Neuronal stem cell (in vitro differentiated cells): ENCODE measurements at regions not wholly inside any gene's neighbourhood (a gene's known extent, or its start where the extent isn't known, plus 50 kb on each side); places are given as distances from the start of the nearest gene placed in this dataset.

Experiments used
- DNase-seq: peaks from one replicate; pipeline ENCODE4 v3.0.0-alpha.2; 2013; ENCODE audit warnings: low spot score
- H2AFZ ChIP-seq: one replicate; pipeline ENCODE4 v1.6.1; 2013; ENCODE audit warnings: mild to moderate bottlenecking, low read length, inconsistent platforms
- H2AK5ac ChIP-seq: 2 replicates; pipeline ENCODE4 v1.6.1; 2013; ENCODE audit warnings: low read depth, mild to moderate bottlenecking, inconsistent platforms, low read length, moderate library complexity, mixed read lengths
- H2BK120ac ChIP-seq: 2 replicates; pipeline ENCODE4 v1.6.1; 2013; ENCODE audit warnings: low read depth, mild to moderate bottlenecking, inconsistent platforms, low read length, moderate library complexity, mixed read lengths
- H2BK12ac ChIP-seq: one replicate; pipeline ENCODE4 v1.6.1; 2013; ENCODE audit warnings: low read length, inconsistent platforms
- H2BK15ac ChIP-seq: 2 replicates; pipeline ENCODE4 v1.6.1; 2013; ENCODE audit warnings: mild to moderate bottlenecking, low read length, inconsistent platforms, mixed read lengths
- H2BK5ac ChIP-seq: one replicate; pipeline ENCODE4 v1.6.1; 2013; ENCODE audit warnings: inconsistent platforms, mild to moderate bottlenecking, low read length, moderate library complexity
- H3K14ac ChIP-seq: one replicate; pipeline ENCODE4 v1.6.1; 2013; ENCODE audit warnings: low read length, inconsistent platforms
- H3K18ac ChIP-seq: 2 replicates; pipeline ENCODE4 v1.6.1; 2013; ENCODE audit warnings: low read length, inconsistent platforms
- H3K23ac ChIP-seq: 2 replicates; pipeline ENCODE4 v1.6.1; 2013; ENCODE audit warnings: low read depth, mild to moderate bottlenecking, mixed read lengths, low read length, inconsistent platforms; ENCODE audit not compliant: poor library complexity
- H3K27ac ChIP-seq: replicated peaks from 3 replicates; pipeline ENCODE4 v1.5.1; 2013; ENCODE audit warnings: low read length, inconsistent platforms
- H3K27me3 ChIP-seq, 3 experiments: 2 replicates each; pipeline ENCODE4 v1.6.1; 2013; ENCODE audit warnings: low read length in 3 of 3, mild to moderate bottlenecking in 2 of 3, inconsistent platforms in 1 of 3, low read depth in 1 of 3, mixed read lengths in 1 of 3, moderate library complexity in 1 of 3; ENCODE audit not compliant: control insufficient read depth in 3 of 3, insufficient read depth in 3 of 3
- H3K36me3 ChIP-seq, 2 donors: replicated peaks in 1 of 2; 2 replicates each; pipeline ENCODE4 v1.6.1; 2013; ENCODE audit warnings: low read length in 2 of 2; ENCODE audit not compliant: control insufficient read depth in 2 of 2, insufficient read depth in 2 of 2
- H3K4ac ChIP-seq: 2 replicates; pipeline ENCODE4 v1.6.1; 2013; ENCODE audit warnings: inconsistent platforms, mild to moderate bottlenecking, low read length, moderate library complexity
- H3K4me1 ChIP-seq, 2 donors: 1 replicate in 1 of 2; 2 replicates in 1 of 2; pipeline ENCODE4 v1.6.1; 2013; ENCODE audit warnings: low read length in 2 of 2, low read depth in 1 of 2; ENCODE audit not compliant: control insufficient read depth in 2 of 2, insufficient read depth in 1 of 2
- H3K4me2 ChIP-seq: one replicate; pipeline ENCODE4 v1.6.1; 2013; ENCODE audit warnings: mild to moderate bottlenecking, low read length, inconsistent platforms; ENCODE audit not compliant: insufficient read depth, poor library complexity, severe bottlenecking
- H3K4me3 ChIP-seq, 2 donors: 2 replicates each; pipeline ENCODE4 v1.5.1; 2013; ENCODE audit warnings: low read length in 2 of 2, mild to moderate bottlenecking in 2 of 2, inconsistent platforms in 1 of 2, moderate library complexity in 1 of 2
- H3K79me1 ChIP-seq: one replicate; pipeline ENCODE4 v1.6.1; 2013; ENCODE audit warnings: low read depth, mild to moderate bottlenecking, inconsistent platforms, low read length, moderate library complexity
- H3K9ac ChIP-seq: one replicate; pipeline ENCODE4 v1.6.1; 2013; ENCODE audit warnings: mild to moderate bottlenecking, low read depth, low read length, inconsistent platforms; ENCODE audit not compliant: poor library complexity
- H3K9me3 ChIP-seq, 2 donors: replicated peaks in 1 of 2; 2 replicates each; pipeline versions ENCODE3 to v1.6.1; 2013; ENCODE audit warnings: low read length in 2 of 2, mild to moderate bottlenecking in 2 of 2, inconsistent platforms in 1 of 2, low read depth in 1 of 2, mixed read lengths in 1 of 2, moderate library complexity in 1 of 2; ENCODE audit not compliant: control insufficient read depth in 2 of 2, insufficient read depth in 1 of 2
- H4K8ac ChIP-seq: one replicate; pipeline ENCODE4 v1.6.1; 2013; ENCODE audit warnings: low read depth, mild to moderate bottlenecking, inconsistent platforms, low read length, moderate library complexity
- H4K91ac ChIP-seq: one replicate; pipeline ENCODE4 v1.6.1; 2013; ENCODE audit warnings: low read length, low read depth, mild to moderate bottlenecking, inconsistent platforms; ENCODE audit not compliant: poor library complexity
- WGBS, 2 donors: extraction: QIAGEN DNeasy Blood & Tissue Kit; methylation state at CpG; one replicate each; pipeline ENCODE4 v1.1.7; 2013; ENCODE audit warnings: missing lambda C conversion rate in 2 of 2, mixed read lengths in 1 of 2; ENCODE audit not compliant: insufficient read length in 2 of 2, insufficient replicate concordance in 1 of 2; ENCODE audit errors: extremely low coverage in 2 of 2; 5-methylcytosine and 5-hydroxymethylcytosine counted together

- H3K23ac ChIP-seq: no peak overlapping the region
- no peak overlapping the region for H3K4me3 ChIP-seq
- no peak overlapping the region for H4K91ac ChIP-seq
- peak overlapping the region; percentile 68 for H2AK5ac ChIP-seq
- H3K36me3 ChIP-seq: no peaks in the 10 kb centered on the region
- no peak overlapping the region for H2BK120ac ChIP-seq
- no peak overlapping the region for H3K9ac ChIP-seq
- WGBS, 2 donors: no CpG with 5 or more reads among the region's 15 CpGs
- peak overlapping the region; percentile 32 for H3K18ac ChIP-seq
- no peaks in the 10 kb centered on the region for H3K9me3 ChIP-seq
- no peak overlapping the region for H4K8ac ChIP-seq
- peak overlapping the region; percentile 2 for H2BK15ac ChIP-seq
- H2AFZ ChIP-seq: no peak overlapping the region
- H2BK5ac ChIP-seq: peak overlapping the region; percentile 10
- no peak overlapping the region for H3K4ac ChIP-seq
- H3K4me1 ChIP-seq: peaks cover 0 to 11% of the 10 kb centered on the region in 2 donors
- H2BK12ac ChIP-seq: no peak overlapping the region
- peak overlapping the region; percentile 47 for H3K14ac ChIP-seq
- no peak overlapping the region for H3K4me2 ChIP-seq
- H3K79me1 ChIP-seq: no peaks in the 10 kb centered on the region
- no peak overlapping the region for H3K27ac ChIP-seq
- H3K27me3 ChIP-seq: peaks cover 0 to 20% (median 0%) of the 10 kb centered on the region in 3 experiments
- DNase-seq: no peak
These were observed 68.0 kb downstream of the RMI2 start for GRCh38 chr16:11412965-11413887.

GRCh38 chr16:11413907-11414595 lies 68.8 kb downstream of the RMI2 start:
- peaks cover 0 to 11% of the 10 kb centered on the region in 2 donors for H3K4me1 ChIP-seq
- H2BK120ac ChIP-seq: no peak overlapping the region
- H3K4me3 ChIP-seq: peak overlapping the region in 1 of 2 donors; percentile 17
- peak overlapping the region; percentile 61 for H3K18ac ChIP-seq
- no peak overlapping the region for H3K4me2 ChIP-seq
- peak overlapping the region; percentile 2 for H3K23ac ChIP-seq
- WGBS, 2 donors: no CpG with 5 or more reads among the region's 11 CpGs
- H4K8ac ChIP-seq: no peak overlapping the region
- no peaks in the 10 kb centered on the region for H3K79me1 ChIP-seq
- H3K9me3 ChIP-seq: no peaks in the 10 kb centered on the region
- H3K14ac ChIP-seq: peak overlapping the region; percentile 40
- peak overlapping the region; percentile 76 for H2BK12ac ChIP-seq
- H2AK5ac ChIP-seq: peak overlapping the region; percentile 68
- DNase-seq: no peak
- H3K27ac ChIP-seq: no peak overlapping the region
- no peak overlapping the region for H2AFZ ChIP-seq
- H2BK15ac ChIP-seq: peak overlapping the region; percentile 28
- H3K4ac ChIP-seq: no peak overlapping the region
- H3K36me3 ChIP-seq: no peaks in the 10 kb centered on the region
- no peak overlapping the region for H3K9ac ChIP-seq
- peaks cover 0 to 20% (median 0%) of the 10 kb centered on the region in 3 experiments for H3K27me3 ChIP-seq
- peak overlapping the region; percentile 10 for H2BK5ac ChIP-seq
- peak overlapping the region; percentile 40 for H4K91ac ChIP-seq

DNA sequence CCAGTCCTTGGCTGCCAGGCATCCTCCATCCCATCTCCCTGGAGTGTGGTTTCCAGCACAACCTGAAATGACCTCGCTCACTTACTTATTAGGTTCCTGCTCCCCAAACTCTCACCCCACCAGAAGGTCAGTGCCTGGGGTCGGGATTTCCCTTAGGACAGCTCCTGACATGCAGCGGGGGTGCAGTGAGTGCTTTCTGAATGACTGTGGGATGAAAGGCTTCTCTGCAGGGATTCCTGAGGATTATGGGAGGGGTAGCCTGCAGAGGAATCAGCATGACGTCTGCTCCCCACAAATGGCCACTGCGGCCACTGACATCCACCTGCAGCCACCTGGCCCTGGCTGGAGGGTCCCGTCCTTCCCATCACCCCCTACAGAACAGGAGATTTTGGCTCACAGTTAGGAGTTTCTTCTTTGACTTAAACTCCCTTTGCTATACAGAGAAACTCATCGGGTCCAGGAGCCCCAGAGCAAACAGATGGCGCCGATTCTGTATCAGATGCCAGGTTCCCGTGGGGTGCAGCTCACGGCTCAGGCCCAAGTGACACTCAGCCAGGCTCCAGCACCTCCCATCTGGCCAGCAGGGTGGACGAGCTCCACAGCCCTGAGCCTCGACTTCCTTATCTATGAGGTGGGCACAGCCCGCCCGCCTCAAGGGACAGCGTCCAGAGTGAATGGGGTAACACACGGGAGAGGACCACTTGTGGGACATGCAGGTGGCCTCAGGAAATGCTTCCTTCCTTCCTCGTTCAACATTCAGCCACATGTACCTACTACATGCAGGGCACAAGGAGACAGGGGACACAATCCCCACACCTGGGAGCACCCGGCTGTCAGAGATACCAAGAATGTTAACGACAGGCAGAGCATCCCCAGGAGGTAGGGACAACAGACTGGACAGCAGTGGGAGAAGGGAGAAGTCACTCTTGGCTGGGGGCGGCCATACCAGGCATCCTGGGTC lies 69.8 kb downstream of the RMI2 start:
- Histone ChIP-seq H3K79me1 (no peaks in the 10 kb centered on the region), H2BK15ac (peak overlapping the region; percentile 79), H3K27ac (no peak overlapping the region), H3K4me2 (no peak overlapping the region), H4K8ac (no peak overlapping the region), H3K27me3 (peaks cover 0 to 20% (median 0%) of the 10 kb centered on the region in 3 experiments), H2BK12ac (no peak overlapping the region), H2AK5ac (peak overlapping the region; percentile 68), H3K9me3 (no peaks in the 10 kb centered on the region), H3K23ac (peak overlapping the region; percentile 69), H3K4me1 (peaks cover 0 to 11% of the 10 kb centered on the region in 2 donors), H2BK120ac (peak overlapping the region; percentile 17), H3K36me3 (no peaks in the 10 kb centered on the region), H2AFZ (no peak overlapping the region), H3K18ac (peak overlapping the region; percentile 67), H3K4me3 (no peak overlapping the region), H4K91ac (no peak overlapping the region), H3K4ac (no peak overlapping the region), H3K9ac (no peak overlapping the region), H3K14ac (peak overlapping the region; percentile 75), H2BK5ac (no peak overlapping the region)
- no peak for DNase-seq
- WGBS, 2 donors: no CpG with 5 or more reads among the region's 21 CpGs
